Calu3 (cell line): ENCODE measurements at regions not wholly inside any gene's neighbourhood (a gene's known extent, or its start where the extent isn't known, plus 50 kb on each side); places are given as distances from the start of the nearest gene placed in this dataset.
"Not testable (repeated sequence)": the region's sequence is repeated elsewhere in the genome, so short reads cannot be mapped to it uniquely, and the experiment has no call there.

Experiments used
- BruUV-seq: library from RNA; stranded (reverse); fragments of 400-500 nt; replicated peaks from 2 replicates; lab custom pipeline; 2021; lab: Mats Ljungman, UMichigan
- CTCF ChIA-PET: fragments of 300-600 bp; sonication (Branson Sonifier 250); formaldehyde crosslinking; loops from one replicate; lab custom pipeline; 2022; ENCODE audit warnings: antibody characterized with exemption; lab: Charles Lee
- DNase-seq: peaks from one replicate; pipeline ENCODE4 v3.0.0; 2022
- H3K27ac Mint-ChIP-seq: one replicate; pipeline ENCODE4 v1.8.0; 2022; ENCODE audit warnings: mixed read lengths; ENCODE audit not compliant: unreplicated experiment
- H3K27me3 Mint-ChIP-seq: one replicate; pipeline ENCODE4 v1.8.0; 2022; ENCODE audit warnings: mixed read lengths; ENCODE audit not compliant: unreplicated experiment
- H3K36me3 Mint-ChIP-seq: one replicate; pipeline ENCODE4 v1.8.0; 2022; ENCODE audit warnings: mild to moderate bottlenecking, moderate library complexity, mixed read lengths; ENCODE audit not compliant: insufficient read depth, unreplicated experiment
- H3K4me1 Mint-ChIP-seq: one replicate; pipeline ENCODE4 v1.8.0; 2022; ENCODE audit warnings: mild to moderate bottlenecking, low read depth, mixed read lengths; ENCODE audit not compliant: unreplicated experiment
- H3K4me3 Mint-ChIP-seq: one replicate; pipeline ENCODE4 v1.8.0; 2022; ENCODE audit warnings: mild to moderate bottlenecking, low read depth, moderate library complexity, mixed read lengths; ENCODE audit not compliant: unreplicated experiment
- H3K9me3 Mint-ChIP-seq: one replicate; pipeline ENCODE4 v1.8.0; 2022; ENCODE audit warnings: low read depth, mixed read lengths; ENCODE audit not compliant: unreplicated experiment
- intact Hi-C: fragments of 100-400 bp; cut with micrococcal nuclease; formaldehyde crosslinking; loops from one replicate; pipeline ENCODE4 v1.10.0; 2022; ENCODE audit not compliant: unreplicated experiment
- TF ChIP-seq, protein P1 (sequence below): fragments of 200-600 bp; IDR thresholded peaks from one replicate; pipeline ENCODE4 v1.8.0; 2022; ENCODE audit warnings: antibody characterized with exemption; ENCODE audit not compliant: unreplicated experiment

DNA sequence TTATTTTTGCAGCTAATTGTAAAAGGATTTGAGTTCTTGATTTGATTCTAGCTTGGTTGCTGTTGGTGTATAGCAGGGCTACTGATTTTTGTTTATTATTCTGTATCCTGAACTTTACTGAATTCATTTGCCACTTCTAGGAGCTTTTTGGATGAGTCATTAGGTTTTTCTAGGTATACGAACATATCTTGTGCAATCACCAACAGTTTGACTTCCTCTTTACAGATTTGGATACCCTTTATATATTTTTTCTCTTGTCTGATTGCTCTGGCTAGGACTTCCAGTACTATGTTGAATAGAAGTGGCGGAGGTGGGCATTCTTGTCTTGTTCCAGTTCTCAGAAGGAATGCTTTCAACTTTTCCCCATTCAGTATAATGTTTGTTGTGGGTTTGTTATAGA, 210.8 kb downstream of the FGF10 start:
- no peak for DNase-seq
- no peaks in the 10 kb centered on the region for H3K27me3 Mint-ChIP-seq
- CTCF ChIA-PET = no interaction called here
- peaks cover 3% of the 10 kb centered on the region for H3K9me3 Mint-ChIP-seq
- no peaks in the 10 kb centered on the region for H3K4me1 Mint-ChIP-seq
- BruUV-seq = no TSS peak
- no peak overlapping the region for H3K4me3 Mint-ChIP-seq
- no peak overlapping the region for H3K27ac Mint-ChIP-seq
- no peaks in the 10 kb centered on the region for H3K36me3 Mint-ChIP-seq
- intact Hi-C loops = no loop called here
- TF ChIP-seq, protein P1, sequence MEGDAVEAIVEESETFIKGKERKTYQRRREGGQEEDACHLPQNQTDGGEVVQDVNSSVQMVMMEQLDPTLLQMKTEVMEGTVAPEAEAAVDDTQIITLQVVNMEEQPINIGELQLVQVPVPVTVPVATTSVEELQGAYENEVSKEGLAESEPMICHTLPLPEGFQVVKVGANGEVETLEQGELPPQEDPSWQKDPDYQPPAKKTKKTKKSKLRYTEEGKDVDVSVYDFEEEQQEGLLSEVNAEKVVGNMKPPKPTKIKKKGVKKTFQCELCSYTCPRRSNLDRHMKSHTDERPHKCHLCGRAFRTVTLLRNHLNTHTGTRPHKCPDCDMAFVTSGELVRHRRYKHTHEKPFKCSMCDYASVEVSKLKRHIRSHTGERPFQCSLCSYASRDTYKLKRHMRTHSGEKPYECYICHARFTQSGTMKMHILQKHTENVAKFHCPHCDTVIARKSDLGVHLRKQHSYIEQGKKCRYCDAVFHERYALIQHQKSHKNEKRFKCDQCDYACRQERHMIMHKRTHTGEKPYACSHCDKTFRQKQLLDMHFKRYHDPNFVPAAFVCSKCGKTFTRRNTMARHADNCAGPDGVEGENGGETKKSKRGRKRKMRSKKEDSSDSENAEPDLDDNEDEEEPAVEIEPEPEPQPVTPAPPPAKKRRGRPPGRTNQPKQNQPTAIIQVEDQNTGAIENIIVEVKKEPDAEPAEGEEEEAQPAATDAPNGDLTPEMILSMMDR = no peak

DNA sequence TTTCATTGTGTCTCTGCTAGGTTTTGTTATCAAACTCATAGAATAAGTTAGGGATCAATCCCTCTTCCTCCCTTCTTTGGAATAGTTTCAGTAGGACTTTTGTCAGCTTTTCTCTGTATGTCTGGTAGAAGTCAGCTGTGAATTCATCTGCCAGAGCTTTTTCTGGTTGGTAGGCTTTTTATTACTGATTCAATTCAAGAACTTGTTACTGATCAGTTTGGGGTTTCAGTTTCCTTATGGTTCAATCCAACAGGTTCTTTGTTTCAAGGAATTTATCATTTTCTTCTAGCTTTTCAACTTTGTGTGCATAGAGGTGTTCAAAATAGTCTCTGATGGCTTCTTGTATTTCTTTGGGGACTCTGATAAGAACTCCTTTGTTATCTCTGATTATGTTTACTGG, 221.7 kb downstream of the FGF10 start:
- CTCF ChIA-PET = no interaction called here
- no peaks in the 10 kb centered on the region for H3K27me3 Mint-ChIP-seq

DNA sequence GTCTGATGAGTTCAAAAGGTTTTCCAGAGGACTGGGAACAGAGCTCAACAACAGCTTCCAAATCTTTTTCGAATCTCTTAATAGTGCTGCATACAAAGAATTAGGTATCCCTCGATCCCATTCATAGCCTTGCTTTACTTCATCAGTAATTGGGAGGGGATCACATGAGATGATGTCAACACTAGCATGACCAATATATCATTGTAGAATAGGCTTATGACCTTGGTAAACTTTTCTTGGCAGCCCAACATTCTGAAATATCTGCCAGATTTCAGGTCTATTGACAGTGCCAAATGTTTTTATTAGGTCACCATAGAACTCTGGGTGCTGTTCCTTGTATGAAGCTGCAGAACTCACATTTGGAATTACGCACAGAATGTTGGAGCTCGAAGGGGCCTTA, 228.9 kb downstream of the FGF10 start:
- CTCF ChIA-PET = interaction anchor here (0.5 to 0.7 kb wide), 3 partner anchors 56 to 1047 kb away, joined by 3 to 4 read pairs (median 3); no protein-coding TSS in a partner anchor
- Mint-ChIP-seq H3K4me3 (no peak overlapping the region), H3K4me1 (no peaks in the 10 kb centered on the region), H3K27me3 (no peaks in the 10 kb centered on the region), H3K36me3 (no peaks in the 10 kb centered on the region), H3K27ac (no peak overlapping the region), H3K9me3 (peaks cover 5% of the 10 kb centered on the region)
- TF ChIP-seq, protein P1 = no peak
- intact Hi-C loops = no loop called here
- BruUV-seq = no TSS peak
- DNase-seq = no peak

More for the DNA sequence above, 221.7 kb downstream of the FGF10 start:
- TF ChIP-seq, protein P1 = no peak
- BruUV-seq = no TSS peak
- H3K4me1 Mint-ChIP-seq = no peaks in the 10 kb centered on the region
- intact Hi-C loops = no loop called here
- no peak overlapping the region for H3K4me3 Mint-ChIP-seq
- H3K27ac Mint-ChIP-seq = no peak overlapping the region
- H3K9me3 Mint-ChIP-seq = no peaks in the 10 kb centered on the region
- no peaks in the 10 kb centered on the region for H3K36me3 Mint-ChIP-seq
- no peak for DNase-seq

DNA sequence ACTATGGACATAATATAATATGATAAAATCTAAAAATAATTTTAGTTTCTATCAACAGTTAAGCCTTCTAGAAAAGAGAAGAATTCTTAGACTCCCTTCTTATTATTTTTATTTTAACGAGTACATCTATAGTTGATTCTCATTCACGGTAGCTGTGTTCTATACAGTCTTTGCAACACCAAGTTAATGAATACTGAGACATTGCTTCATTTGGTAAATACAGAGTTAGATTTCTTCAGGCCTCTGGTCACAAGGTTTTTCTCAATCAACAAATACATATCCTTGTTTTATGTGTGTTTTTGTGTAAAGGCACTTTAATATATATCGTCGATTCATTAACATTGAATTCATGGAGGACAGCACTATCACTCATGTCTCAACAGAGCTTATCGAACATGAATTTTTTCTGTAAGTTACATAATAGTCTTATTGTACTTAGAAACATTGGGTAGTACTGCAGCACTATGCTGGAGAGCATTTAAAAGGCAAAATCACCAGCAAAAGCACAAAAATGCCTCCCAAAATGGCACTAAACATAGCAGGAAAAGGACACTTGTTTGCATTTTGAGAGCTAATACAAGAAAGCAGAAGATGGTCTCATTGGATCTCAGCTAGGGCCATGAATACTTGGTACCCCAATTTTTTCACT, 239.0 kb downstream of the FGF10 start:
- Mint-ChIP-seq H3K36me3 (no peaks in the 10 kb centered on the region), H3K27ac (no peak overlapping the region), H3K9me3 (peaks cover 4% of the 10 kb centered on the region), H3K27me3 (no peaks in the 10 kb centered on the region), H3K4me3 (no peak overlapping the region), H3K4me1 (no peaks in the 10 kb centered on the region)
- DNase-seq = no peak
- BruUV-seq = no TSS peak
- intact Hi-C loops = no loop called here
- TF ChIP-seq, protein P1 = no peak
- CTCF ChIA-PET = no interaction called here

DNA sequence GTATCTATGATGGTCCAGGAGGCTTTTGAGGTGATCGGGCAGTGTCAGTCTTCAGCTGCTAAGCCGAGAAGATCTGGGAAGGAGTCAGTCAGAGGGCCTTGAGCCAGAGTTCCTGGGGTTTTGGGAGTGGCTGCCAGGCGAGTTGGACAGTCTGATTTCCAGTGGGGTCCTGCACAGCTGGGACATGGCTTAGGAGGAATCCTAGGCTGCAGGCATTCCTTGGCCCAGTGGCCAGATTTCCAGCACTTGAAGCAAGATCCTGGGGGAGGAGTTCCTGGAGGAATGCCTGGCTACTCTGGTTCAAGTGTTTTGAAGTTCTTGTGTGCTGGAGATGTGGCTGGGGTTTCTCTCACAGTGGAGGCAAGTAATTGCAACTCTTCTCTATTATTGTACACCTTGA, 271.3 kb downstream of the FGF10 start:
- H3K36me3 Mint-ChIP-seq, CTCF ChIA-PET, H3K4me3 Mint-ChIP-seq, H3K27me3 Mint-ChIP-seq, BruUV-seq, H3K4me1 Mint-ChIP-seq, DNase-seq, H3K9me3 Mint-ChIP-seq, intact Hi-C loops, H3K27ac Mint-ChIP-seq: not testable (repeated sequence)

DNA sequence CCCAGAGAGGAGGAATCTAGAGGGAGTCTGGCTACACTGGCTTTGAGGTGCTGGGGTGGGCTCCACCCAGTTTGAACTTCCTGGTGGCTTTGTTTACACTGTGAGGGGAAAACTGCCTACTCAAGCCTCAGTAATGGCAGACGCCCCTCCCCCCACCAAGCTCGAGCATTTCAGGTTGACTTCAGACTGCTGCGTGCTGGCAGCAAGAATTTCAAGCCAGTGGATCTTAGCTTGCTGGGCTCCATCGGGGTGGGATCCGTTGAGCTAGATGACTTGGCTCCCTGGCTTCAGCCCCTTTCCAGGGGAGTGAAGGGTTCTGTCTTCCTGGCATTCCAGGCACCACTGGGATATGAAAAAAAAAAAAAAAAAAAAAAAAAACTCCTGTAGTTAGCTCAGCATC, 281.0 kb downstream of the FGF10 start:
- BruUV-seq, H3K27ac Mint-ChIP-seq, intact Hi-C loops, H3K4me3 Mint-ChIP-seq, DNase-seq, H3K27me3 Mint-ChIP-seq, CTCF ChIA-PET, H3K4me1 Mint-ChIP-seq, H3K36me3 Mint-ChIP-seq, H3K9me3 Mint-ChIP-seq: not testable (repeated sequence)
